Neuronal stem cell (in vitro differentiated cells): ENCODE measurements at regions not wholly inside any gene's neighbourhood (a gene's known extent, or its start where the extent isn't known, plus 50 kb on each side); places are given as distances from the start of the nearest gene placed in this dataset.

Experiments used
- DNase-seq: peaks from one replicate; pipeline ENCODE4 v3.0.0-alpha.2; 2013; ENCODE audit warnings: low spot score
- H2AFZ ChIP-seq: one replicate; pipeline ENCODE4 v1.6.1; 2013; ENCODE audit warnings: mild to moderate bottlenecking, low read length, inconsistent platforms
- H2AK5ac ChIP-seq: 2 replicates; pipeline ENCODE4 v1.6.1; 2013; ENCODE audit warnings: low read depth, mild to moderate bottlenecking, inconsistent platforms, low read length, moderate library complexity, mixed read lengths
- H2BK120ac ChIP-seq: 2 replicates; pipeline ENCODE4 v1.6.1; 2013; ENCODE audit warnings: low read depth, mild to moderate bottlenecking, inconsistent platforms, low read length, moderate library complexity, mixed read lengths
- H2BK12ac ChIP-seq: one replicate; pipeline ENCODE4 v1.6.1; 2013; ENCODE audit warnings: low read length, inconsistent platforms
- H2BK15ac ChIP-seq: 2 replicates; pipeline ENCODE4 v1.6.1; 2013; ENCODE audit warnings: mild to moderate bottlenecking, low read length, inconsistent platforms, mixed read lengths
- H2BK5ac ChIP-seq: one replicate; pipeline ENCODE4 v1.6.1; 2013; ENCODE audit warnings: inconsistent platforms, mild to moderate bottlenecking, low read length, moderate library complexity
- H3K14ac ChIP-seq: one replicate; pipeline ENCODE4 v1.6.1; 2013; ENCODE audit warnings: low read length, inconsistent platforms
- H3K18ac ChIP-seq: 2 replicates; pipeline ENCODE4 v1.6.1; 2013; ENCODE audit warnings: low read length, inconsistent platforms
- H3K23ac ChIP-seq: 2 replicates; pipeline ENCODE4 v1.6.1; 2013; ENCODE audit warnings: low read depth, mild to moderate bottlenecking, mixed read lengths, low read length, inconsistent platforms; ENCODE audit not compliant: poor library complexity
- H3K27ac ChIP-seq: replicated peaks from 3 replicates; pipeline ENCODE4 v1.5.1; 2013; ENCODE audit warnings: low read length, inconsistent platforms
- H3K27me3 ChIP-seq, 3 experiments: 2 replicates each; pipeline ENCODE4 v1.6.1; 2013; ENCODE audit warnings: low read length in 3 of 3, mild to moderate bottlenecking in 2 of 3, inconsistent platforms in 1 of 3, low read depth in 1 of 3, mixed read lengths in 1 of 3, moderate library complexity in 1 of 3; ENCODE audit not compliant: control insufficient read depth in 3 of 3, insufficient read depth in 3 of 3
- H3K36me3 ChIP-seq, 2 donors: replicated peaks in 1 of 2; 2 replicates each; pipeline ENCODE4 v1.6.1; 2013; ENCODE audit warnings: low read length in 2 of 2; ENCODE audit not compliant: control insufficient read depth in 2 of 2, insufficient read depth in 2 of 2
- H3K4ac ChIP-seq: 2 replicates; pipeline ENCODE4 v1.6.1; 2013; ENCODE audit warnings: inconsistent platforms, mild to moderate bottlenecking, low read length, moderate library complexity
- H3K4me1 ChIP-seq, 2 donors: 1 replicate in 1 of 2; 2 replicates in 1 of 2; pipeline ENCODE4 v1.6.1; 2013; ENCODE audit warnings: low read length in 2 of 2, low read depth in 1 of 2; ENCODE audit not compliant: control insufficient read depth in 2 of 2, insufficient read depth in 1 of 2
- H3K4me2 ChIP-seq: one replicate; pipeline ENCODE4 v1.6.1; 2013; ENCODE audit warnings: mild to moderate bottlenecking, low read length, inconsistent platforms; ENCODE audit not compliant: insufficient read depth, poor library complexity, severe bottlenecking
- H3K4me3 ChIP-seq, 2 donors: 2 replicates each; pipeline ENCODE4 v1.5.1; 2013; ENCODE audit warnings: low read length in 2 of 2, mild to moderate bottlenecking in 2 of 2, inconsistent platforms in 1 of 2, moderate library complexity in 1 of 2
- H3K79me1 ChIP-seq: one replicate; pipeline ENCODE4 v1.6.1; 2013; ENCODE audit warnings: low read depth, mild to moderate bottlenecking, inconsistent platforms, low read length, moderate library complexity
- H3K9ac ChIP-seq: one replicate; pipeline ENCODE4 v1.6.1; 2013; ENCODE audit warnings: mild to moderate bottlenecking, low read depth, low read length, inconsistent platforms; ENCODE audit not compliant: poor library complexity
- H3K9me3 ChIP-seq, 2 donors: replicated peaks in 1 of 2; 2 replicates each; pipeline versions ENCODE3 to v1.6.1; 2013; ENCODE audit warnings: low read length in 2 of 2, mild to moderate bottlenecking in 2 of 2, inconsistent platforms in 1 of 2, low read depth in 1 of 2, mixed read lengths in 1 of 2, moderate library complexity in 1 of 2; ENCODE audit not compliant: control insufficient read depth in 2 of 2, insufficient read depth in 1 of 2
- H4K8ac ChIP-seq: one replicate; pipeline ENCODE4 v1.6.1; 2013; ENCODE audit warnings: low read depth, mild to moderate bottlenecking, inconsistent platforms, low read length, moderate library complexity
- H4K91ac ChIP-seq: one replicate; pipeline ENCODE4 v1.6.1; 2013; ENCODE audit warnings: low read length, low read depth, mild to moderate bottlenecking, inconsistent platforms; ENCODE audit not compliant: poor library complexity
- WGBS, 2 donors: extraction: QIAGEN DNeasy Blood & Tissue Kit; methylation state at CpG; one replicate each; pipeline ENCODE4 v1.1.7; 2013; ENCODE audit warnings: missing lambda C conversion rate in 2 of 2, mixed read lengths in 1 of 2; ENCODE audit not compliant: insufficient read length in 2 of 2, insufficient replicate concordance in 1 of 2; ENCODE audit errors: extremely low coverage in 2 of 2; 5-methylcytosine and 5-hydroxymethylcytosine counted together

DNA sequence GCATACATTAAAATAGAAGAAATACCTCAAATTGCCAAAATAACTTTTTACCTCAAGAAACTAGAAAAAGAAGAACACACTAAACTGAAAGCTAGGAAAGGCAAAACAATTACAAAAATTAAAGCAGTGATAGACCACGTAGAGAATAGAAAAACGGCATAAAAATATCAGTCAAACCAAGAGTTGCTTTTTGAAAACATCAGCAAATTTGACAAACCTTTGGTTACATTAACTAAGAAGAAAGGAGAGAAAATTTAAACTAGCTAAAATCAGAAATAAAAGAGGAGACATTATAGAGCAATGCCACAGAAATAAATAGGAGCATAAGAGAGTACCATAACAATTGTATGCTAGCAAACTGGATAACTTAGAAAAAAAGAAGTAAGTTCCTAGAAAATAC is 553.8 kb downstream of the CCER1 start:
- no peaks in the 10 kb centered on the region for H3K36me3 ChIP-seq
- no peak overlapping the region for H3K18ac ChIP-seq
- no peaks in the 10 kb centered on the region for H3K79me1 ChIP-seq
- H2BK5ac ChIP-seq = no peak overlapping the region
- peaks cover 0 to 10% of the 10 kb centered on the region in 2 donors for H3K9me3 ChIP-seq
- no peak overlapping the region for H4K8ac ChIP-seq
- no peak overlapping the region for H3K9ac ChIP-seq
- H4K91ac ChIP-seq = no peak overlapping the region
- H2BK120ac ChIP-seq = no peak overlapping the region
- no peak overlapping the region for H3K4me3 ChIP-seq
- no peak for DNase-seq
- no peak overlapping the region for H3K4ac ChIP-seq
- H2AK5ac ChIP-seq = no peak overlapping the region
- H3K23ac ChIP-seq = no peak overlapping the region
- WGBS, 2 donors = no CpG with 5 or more reads among the region's 2 CpGs
- H3K27ac ChIP-seq = no peak overlapping the region
- H3K27me3 ChIP-seq = no peaks in the 10 kb centered on the region
- H2BK12ac ChIP-seq = no peak overlapping the region
- no peaks in the 10 kb centered on the region for H3K4me1 ChIP-seq
- H2BK15ac ChIP-seq = no peak overlapping the region
- H3K14ac ChIP-seq = no peak overlapping the region
- H3K4me2 ChIP-seq = no peak overlapping the region
- H2AFZ ChIP-seq = no peak overlapping the region

DNA sequence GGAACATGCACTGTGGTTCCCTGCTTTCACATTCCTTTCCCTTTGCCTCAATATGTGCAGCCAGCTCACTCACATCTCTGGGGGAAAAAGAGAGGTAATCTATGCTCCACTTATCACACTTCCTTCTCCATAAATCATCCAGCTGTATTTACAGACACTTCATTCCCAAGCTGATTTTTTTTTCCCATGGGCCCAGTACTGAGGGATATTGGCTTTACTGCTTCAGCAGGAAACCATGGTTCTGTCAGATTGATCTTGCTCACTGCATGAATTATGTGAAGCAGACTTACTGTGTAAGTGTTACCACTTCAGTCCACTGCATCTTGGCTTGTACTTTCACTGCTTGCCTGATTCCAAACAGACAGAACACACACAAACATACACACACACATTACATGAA is 555.6 kb downstream of the CCER1 start:
- H2BK5ac ChIP-seq = no peak overlapping the region
- H3K4me3 ChIP-seq = no peak overlapping the region
- no peak overlapping the region for H3K4me2 ChIP-seq
- H3K27ac ChIP-seq = no peak overlapping the region
- H3K18ac ChIP-seq = no peak overlapping the region
- H4K8ac ChIP-seq = no peak overlapping the region
- H3K27me3 ChIP-seq = no peaks in the 10 kb centered on the region
- peaks cover 0 to 10% of the 10 kb centered on the region in 2 donors for H3K9me3 ChIP-seq
- H4K91ac ChIP-seq = no peak overlapping the region
- no peak overlapping the region for H2AK5ac ChIP-seq
- H3K23ac ChIP-seq = no peak overlapping the region
- H3K79me1 ChIP-seq = no peaks in the 10 kb centered on the region
- H2BK12ac ChIP-seq = no peak overlapping the region
- H2BK15ac ChIP-seq = no peak overlapping the region
- H3K14ac ChIP-seq = no peak overlapping the region
- DNase-seq = no peak
- H2BK120ac ChIP-seq = no peak overlapping the region
- H3K36me3 ChIP-seq = no peaks in the 10 kb centered on the region
- no peak overlapping the region for H2AFZ ChIP-seq
- no peak overlapping the region for H3K9ac ChIP-seq
- H3K4ac ChIP-seq = no peak overlapping the region
- H3K4me1 ChIP-seq = no peaks in the 10 kb centered on the region

DNA sequence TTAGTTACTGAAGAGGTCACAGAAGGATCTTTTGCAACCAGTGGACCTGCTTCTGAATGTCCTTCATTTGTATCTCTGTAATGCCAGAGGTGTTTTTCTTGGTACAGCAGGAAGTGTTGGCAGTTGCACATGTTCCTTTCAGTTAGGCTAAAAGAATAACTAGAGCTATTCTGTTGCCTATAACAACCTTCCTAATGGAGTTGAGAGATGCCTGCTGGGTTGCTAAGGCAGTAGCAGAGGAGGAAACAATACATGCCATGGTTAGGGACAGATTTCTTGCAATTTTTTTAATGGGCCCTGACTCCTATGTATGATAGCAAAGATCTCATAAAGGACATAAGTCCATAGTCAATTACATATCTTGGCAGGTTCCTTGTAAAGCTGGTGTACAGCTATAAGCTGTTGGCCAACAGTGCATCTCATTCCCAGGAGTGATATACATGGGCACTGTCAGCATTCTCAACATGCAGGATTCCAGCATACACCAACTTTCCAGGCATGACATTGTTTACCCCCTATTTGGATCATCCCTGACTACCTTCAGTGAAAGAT is 556.6 kb downstream of the CCER1 start:
- peaks cover 0 to 10% of the 10 kb centered on the region in 2 donors for H3K9me3 ChIP-seq
- H3K23ac ChIP-seq = no peak overlapping the region
- no peak overlapping the region for H2BK120ac ChIP-seq
- H3K4ac ChIP-seq = no peak overlapping the region
- H2AK5ac ChIP-seq = no peak overlapping the region
- no peak overlapping the region for H4K8ac ChIP-seq
- no peak for DNase-seq
- no peak overlapping the region for H3K27ac ChIP-seq
- H3K36me3 ChIP-seq = no peaks in the 10 kb centered on the region
- no peak overlapping the region for H2BK12ac ChIP-seq
- no peak overlapping the region for H2AFZ ChIP-seq
- no peak overlapping the region for H3K4me3 ChIP-seq
- H3K4me1 ChIP-seq = no peaks in the 10 kb centered on the region
- H4K91ac ChIP-seq = no peak overlapping the region
- H3K18ac ChIP-seq = no peak overlapping the region
- H3K9ac ChIP-seq = no peak overlapping the region
- H2BK15ac ChIP-seq = no peak overlapping the region
- no peak overlapping the region for H3K14ac ChIP-seq
- no peaks in the 10 kb centered on the region for H3K79me1 ChIP-seq
- H2BK5ac ChIP-seq = no peak overlapping the region
- H3K27me3 ChIP-seq = no peaks in the 10 kb centered on the region
- no peak overlapping the region for H3K4me2 ChIP-seq

DNA sequence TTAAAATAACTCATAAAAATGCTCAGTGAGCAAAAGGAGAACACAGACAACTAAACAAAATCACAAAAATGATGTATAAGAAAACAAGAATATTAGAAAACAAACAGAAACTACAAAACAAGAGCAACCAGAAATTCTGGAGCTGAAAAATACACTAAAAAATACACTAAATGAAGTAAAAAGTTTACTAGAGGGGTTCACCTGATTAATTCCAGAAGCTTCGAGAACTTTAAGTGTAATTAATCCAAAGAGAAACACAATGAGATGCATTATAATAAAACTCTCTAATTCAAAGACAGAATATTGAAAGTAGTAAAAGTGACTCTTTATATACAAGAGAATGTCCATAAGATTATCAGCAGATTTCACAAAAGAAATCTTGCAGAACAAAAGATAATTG is 558.4 kb downstream of the CCER1 start:
- no peak for DNase-seq
- H3K27me3 ChIP-seq = no peaks in the 10 kb centered on the region
- H2AK5ac ChIP-seq = no peak overlapping the region
- H2BK5ac ChIP-seq = no peak overlapping the region
- no peak overlapping the region for H3K4me2 ChIP-seq
- no peak overlapping the region for H4K91ac ChIP-seq
- no peak overlapping the region for H4K8ac ChIP-seq
- H3K23ac ChIP-seq = no peak overlapping the region
- H3K18ac ChIP-seq = no peak overlapping the region
- no peaks in the 10 kb centered on the region for H3K36me3 ChIP-seq
- no peak overlapping the region for H3K27ac ChIP-seq
- no peaks in the 10 kb centered on the region for H3K4me1 ChIP-seq
- no CpG with 5 or more reads among the region's 1 CpG for whole genome bisulfite sequencing, 2 donors
- H3K4me3 ChIP-seq = no peak overlapping the region
- no peak overlapping the region for H3K9ac ChIP-seq
- no peak overlapping the region for H2AFZ ChIP-seq
- no peak overlapping the region for H3K14ac ChIP-seq
- H2BK15ac ChIP-seq = no peak overlapping the region
- peaks cover 0 to 10% of the 10 kb centered on the region in 2 donors for H3K9me3 ChIP-seq
- H3K4ac ChIP-seq = no peak overlapping the region
- H2BK120ac ChIP-seq = no peak overlapping the region
- H3K79me1 ChIP-seq = no peaks in the 10 kb centered on the region
- H2BK12ac ChIP-seq = no peak overlapping the region
